ENCODE measurements at regions not wholly inside any gene's neighbourhood (a gene's known extent, or its start where the extent isn't known, plus 50 kb on each side); places are given as distances from the start of the nearest gene placed in this dataset.

DNA sequence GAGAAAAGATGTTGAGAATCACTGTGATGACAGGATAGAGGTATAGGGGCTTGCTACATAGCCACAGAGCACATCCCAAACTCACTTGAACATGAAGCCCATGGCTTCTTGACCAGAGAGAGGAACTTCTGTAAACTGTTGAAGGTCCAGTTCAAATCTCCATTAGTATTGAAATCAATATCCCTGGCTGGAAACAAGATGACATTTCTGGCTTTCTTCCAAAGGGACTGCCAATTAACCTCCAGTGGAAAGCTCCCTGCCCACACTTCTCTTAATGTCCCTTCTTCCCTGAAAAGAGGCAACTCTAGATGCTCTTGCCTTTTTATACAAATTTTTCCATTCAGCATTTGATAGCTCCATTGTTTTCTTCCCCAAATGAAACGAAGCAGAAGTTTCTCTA lies 612.1 kb downstream of the EBF1 start:
- TF ChIP-seq, protein P1, sequence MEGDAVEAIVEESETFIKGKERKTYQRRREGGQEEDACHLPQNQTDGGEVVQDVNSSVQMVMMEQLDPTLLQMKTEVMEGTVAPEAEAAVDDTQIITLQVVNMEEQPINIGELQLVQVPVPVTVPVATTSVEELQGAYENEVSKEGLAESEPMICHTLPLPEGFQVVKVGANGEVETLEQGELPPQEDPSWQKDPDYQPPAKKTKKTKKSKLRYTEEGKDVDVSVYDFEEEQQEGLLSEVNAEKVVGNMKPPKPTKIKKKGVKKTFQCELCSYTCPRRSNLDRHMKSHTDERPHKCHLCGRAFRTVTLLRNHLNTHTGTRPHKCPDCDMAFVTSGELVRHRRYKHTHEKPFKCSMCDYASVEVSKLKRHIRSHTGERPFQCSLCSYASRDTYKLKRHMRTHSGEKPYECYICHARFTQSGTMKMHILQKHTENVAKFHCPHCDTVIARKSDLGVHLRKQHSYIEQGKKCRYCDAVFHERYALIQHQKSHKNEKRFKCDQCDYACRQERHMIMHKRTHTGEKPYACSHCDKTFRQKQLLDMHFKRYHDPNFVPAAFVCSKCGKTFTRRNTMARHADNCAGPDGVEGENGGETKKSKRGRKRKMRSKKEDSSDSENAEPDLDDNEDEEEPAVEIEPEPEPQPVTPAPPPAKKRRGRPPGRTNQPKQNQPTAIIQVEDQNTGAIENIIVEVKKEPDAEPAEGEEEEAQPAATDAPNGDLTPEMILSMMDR (optimal IDR thresholded peaks at IDR 0.05 in 1 of 3, IDR thresholded peaks at IDR 0.05 in 1 of 3, conservative IDR thresholded peaks at IDR 0.05 in 1 of 3; ENCODE audit: extremely low read depth in 1 of 3, insufficient read depth in 2 of 3, low read length in 3 of 3): no peak
- TF ChIP-seq EZH2 (IDR thresholded peaks at IDR 0.05; ENCODE audit: low read length): no peak

All from keratinocyte (primary cell).